ENCODE measurements at regions not wholly inside any gene's neighbourhood (a gene's known extent, or its start where the extent isn't known, plus 50 kb on each side); places are given as distances from the start of the nearest gene placed in this dataset.
"Not testable (repeated sequence)": the region's sequence is repeated elsewhere in the genome, so short reads cannot be mapped to it uniquely, and the experiment has no call there.

DNA sequence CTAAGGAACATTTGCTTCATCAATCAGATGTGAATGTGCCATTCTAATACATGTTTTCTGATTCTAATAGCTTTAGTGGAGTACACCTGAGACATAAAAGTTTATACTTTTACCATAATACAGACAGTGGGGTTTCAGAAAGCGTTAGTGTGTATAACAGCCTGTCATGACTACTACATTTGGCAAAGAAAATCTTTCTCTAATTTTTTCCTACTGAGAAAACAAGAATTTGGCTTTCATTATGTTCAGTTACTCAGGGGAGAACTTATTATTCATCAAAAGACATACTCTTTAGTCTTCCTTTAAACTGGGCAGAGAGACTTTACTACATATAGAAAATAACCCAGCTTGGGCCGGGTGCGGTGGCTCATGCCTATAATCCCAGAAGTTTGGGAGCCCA lies 104.9 kb downstream of the PCDH18 start:
- H3K4me1 Mint-ChIP-seq (ENCODE audit: low read depth), result no peaks in the 10 kb centered on the region

GRCh38 chr4:137425281-137425680 lies 107.0 kb downstream of the PCDH18 start:
- H3K36me3 Mint-ChIP-seq (ENCODE audit: low read depth), result no peaks in the 10 kb centered on the region
- H3K9me3 Mint-ChIP-seq, result peaks cover 8% of the 10 kb centered on the region
- intact Hi-C loops (cut with micrococcal nuclease), result no loop called here

More for the DNA sequence above, 104.9 kb downstream of the PCDH18 start:
- intact Hi-C loops (cut with micrococcal nuclease), result no loop called here
- H3K9me3 Mint-ChIP-seq, result no peaks in the 10 kb centered on the region
- no peak for DNase-seq (ENCODE audit: low spot score)
- H3K27ac Mint-ChIP-seq, result no peak overlapping the region
- H3K4me3 Mint-ChIP-seq, result no peak overlapping the region
- no peaks in the 10 kb centered on the region for H3K27me3 Mint-ChIP-seq (ENCODE audit: insufficient read depth)
- no peaks in the 10 kb centered on the region for H3K36me3 Mint-ChIP-seq (ENCODE audit: low read depth)

GRCh38 chr4:137422666-137423065 lies 109.6 kb downstream of the PCDH18 start:
- no peaks in the 10 kb centered on the region for H3K36me3 Mint-ChIP-seq (ENCODE audit: low read depth)
- intact Hi-C loops (cut with micrococcal nuclease), result no loop called here
- no peak for DNase-seq (ENCODE audit: low spot score)
- H3K27ac Mint-ChIP-seq, result no peak overlapping the region
- H3K27me3 Mint-ChIP-seq (ENCODE audit: insufficient read depth), result no peaks in the 10 kb centered on the region
- peaks cover 8% of the 10 kb centered on the region for H3K9me3 Mint-ChIP-seq
- no peak overlapping the region for H3K4me3 Mint-ChIP-seq
- no peaks in the 10 kb centered on the region for H3K4me1 Mint-ChIP-seq (ENCODE audit: low read depth)

More at GRCh38 chr4:137425281-137425680, 107.0 kb downstream of the PCDH18 start:
- H3K27ac Mint-ChIP-seq, result no peak overlapping the region
- no peak for DNase-seq (ENCODE audit: low spot score)
- H3K4me3 Mint-ChIP-seq, result no peak overlapping the region
- H3K27me3 Mint-ChIP-seq (ENCODE audit: insufficient read depth), result no peaks in the 10 kb centered on the region
- no peaks in the 10 kb centered on the region for H3K4me1 Mint-ChIP-seq (ENCODE audit: low read depth)

DNA sequence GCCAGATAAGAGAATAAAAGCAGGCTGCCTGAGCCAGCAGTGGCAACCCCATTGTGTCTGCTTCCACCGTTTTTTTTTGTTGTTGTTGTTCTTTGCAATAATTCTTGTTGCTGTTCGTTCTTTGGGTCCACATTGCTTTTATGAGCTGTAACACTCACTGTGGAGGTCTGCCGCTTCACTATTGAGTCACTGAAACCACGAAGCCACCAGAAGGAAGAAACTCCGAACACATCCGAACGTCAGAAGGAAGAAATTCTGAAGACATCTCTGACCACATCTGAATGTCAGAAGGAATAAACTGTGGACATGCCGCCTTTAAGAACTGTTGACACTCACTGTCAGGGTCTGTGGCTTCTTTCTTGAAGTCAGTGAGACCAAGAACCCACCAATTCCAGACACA lies 110.5 kb downstream of the PCDH18 start:
- no peak overlapping the region for H3K27ac Mint-ChIP-seq
- no peaks in the 10 kb centered on the region for H3K4me1 Mint-ChIP-seq (ENCODE audit: low read depth)
- intact Hi-C loops (cut with micrococcal nuclease), result no loop called here
- H3K4me3 Mint-ChIP-seq, result no peak overlapping the region
- no peaks in the 10 kb centered on the region for H3K27me3 Mint-ChIP-seq (ENCODE audit: insufficient read depth)
- peaks cover 8% of the 10 kb centered on the region for H3K9me3 Mint-ChIP-seq
- DNase-seq (ENCODE audit: low spot score), result no peak
- no peaks in the 10 kb centered on the region for H3K36me3 Mint-ChIP-seq (ENCODE audit: low read depth)

DNA sequence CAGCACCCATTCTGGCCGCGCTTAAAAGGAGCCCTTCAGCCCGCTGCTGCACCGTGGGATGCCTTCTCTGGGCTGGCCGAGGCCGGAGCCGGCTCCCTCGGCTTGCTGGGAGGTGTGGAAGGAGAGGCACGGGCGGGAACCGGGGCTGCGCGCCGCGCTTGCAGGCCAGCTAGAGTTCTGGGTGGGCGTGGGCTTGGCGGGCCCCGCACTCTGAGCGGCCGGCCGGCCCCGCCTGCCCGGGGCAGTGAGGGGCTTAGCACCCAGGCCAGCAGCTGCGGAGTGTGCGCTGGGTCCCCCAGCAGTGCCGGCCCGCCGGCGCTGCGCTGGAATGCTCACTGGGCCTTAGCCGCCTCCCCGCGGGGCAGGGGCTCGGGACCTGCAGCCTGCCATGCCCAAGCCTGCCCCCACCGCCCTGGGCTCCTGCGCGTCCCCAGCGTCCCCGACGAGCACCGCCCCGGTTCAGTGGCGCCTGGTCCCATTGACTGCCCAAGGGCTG lies 111.3 kb downstream of the PCDH18 start:
- no peaks in the 10 kb centered on the region for H3K36me3 Mint-ChIP-seq (ENCODE audit: low read depth)
- no peaks in the 10 kb centered on the region for H3K4me1 Mint-ChIP-seq (ENCODE audit: low read depth)
- DNase-seq (ENCODE audit: low spot score), result no peak
- H3K27me3 Mint-ChIP-seq (ENCODE audit: insufficient read depth), result no peaks in the 10 kb centered on the region
- peaks cover 8% of the 10 kb centered on the region for H3K9me3 Mint-ChIP-seq
- no peak overlapping the region for H3K4me3 Mint-ChIP-seq
- H3K27ac Mint-ChIP-seq, result no peak overlapping the region
- intact Hi-C loops (cut with micrococcal nuclease), result no loop called here

- no peaks in the 10 kb centered on the region for H3K4me1 Mint-ChIP-seq (ENCODE audit: low read depth)
- H3K9me3 Mint-ChIP-seq, result peaks cover 8% of the 10 kb centered on the region
- no peak for DNase-seq (ENCODE audit: low spot score)
Observed at GRCh38 chr4:137417676-137418075, 114.6 kb downstream of the PCDH18 start.

DNA sequence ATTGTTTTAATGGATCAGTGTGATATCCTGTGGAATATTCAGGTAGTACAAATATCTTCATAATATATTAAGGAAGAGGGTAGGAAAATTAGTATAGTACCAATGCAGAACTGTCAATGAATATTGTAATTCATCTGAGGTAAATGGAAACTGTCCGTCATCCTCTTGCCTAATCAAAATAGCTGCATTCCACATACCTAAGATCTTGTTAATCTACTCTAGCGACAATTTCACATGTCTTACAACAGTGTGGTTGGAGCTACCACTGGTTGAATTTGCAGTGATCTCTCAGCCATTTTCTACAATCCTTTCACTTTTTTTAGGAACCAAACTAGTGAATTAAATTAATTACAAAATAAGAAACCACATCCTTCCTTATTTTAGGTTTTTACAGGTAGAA lies 117.5 kb downstream of the PCDH18 start:
- intact Hi-C loops (cut with micrococcal nuclease), result no loop called here
- Mint-ChIP-seq H3K9me3 (no peaks in the 10 kb centered on the region), H3K27me3 (ENCODE audit: insufficient read depth) (no peaks in the 10 kb centered on the region), H3K4me3 (no peak overlapping the region), H3K27ac (no peak overlapping the region), H3K36me3 (ENCODE audit: low read depth) (no peaks in the 10 kb centered on the region), H3K4me1 (ENCODE audit: low read depth) (no peaks in the 10 kb centered on the region)
- no peak for DNase-seq (ENCODE audit: low spot score)

More at GRCh38 chr4:137417676-137418075, 114.6 kb downstream of the PCDH18 start:
- intact Hi-C loops (cut with micrococcal nuclease), result no loop called here
- Mint-ChIP-seq H3K27ac (no peak overlapping the region), H3K36me3 (ENCODE audit: low read depth) (no peaks in the 10 kb centered on the region), H3K4me3 (no peak overlapping the region), H3K27me3 (ENCODE audit: insufficient read depth) (no peaks in the 10 kb centered on the region)

DNA sequence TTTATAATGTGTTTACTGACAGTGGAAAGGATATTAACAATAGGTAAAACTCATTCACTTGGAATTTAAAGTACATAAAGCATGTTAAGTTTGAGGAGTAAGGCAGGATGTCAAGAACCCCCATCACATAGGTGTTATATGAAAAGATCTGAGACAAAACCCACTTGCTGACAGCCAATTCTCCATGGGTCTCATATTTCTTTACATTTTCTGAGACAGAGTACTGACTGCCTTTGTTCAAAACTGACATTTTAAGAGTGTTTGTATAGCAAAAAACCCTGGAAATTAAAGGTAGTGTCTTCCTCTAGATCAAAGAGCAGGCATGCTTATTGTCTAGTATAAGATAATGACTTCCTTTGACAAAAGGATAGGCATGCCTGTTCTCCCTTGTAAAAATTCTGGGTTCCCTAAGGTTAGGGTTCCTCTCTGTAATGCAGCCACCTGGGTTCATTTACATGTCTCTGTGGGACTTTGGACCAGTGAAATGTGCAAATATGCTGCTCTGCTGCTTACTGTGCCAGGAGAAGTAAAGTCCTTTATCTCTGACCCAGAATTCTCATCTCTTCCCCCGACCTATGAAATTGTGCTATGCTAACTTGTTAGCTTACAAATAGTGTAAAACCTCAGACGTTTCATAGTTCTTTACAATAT lies 123.6 kb downstream of the PCDH18 start:
- no peaks in the 10 kb centered on the region for H3K27me3 Mint-ChIP-seq (ENCODE audit: insufficient read depth)
- H3K4me1 Mint-ChIP-seq (ENCODE audit: low read depth), result no peaks in the 10 kb centered on the region
- H3K36me3 Mint-ChIP-seq (ENCODE audit: low read depth), result no peaks in the 10 kb centered on the region
- intact Hi-C loops (cut with micrococcal nuclease), result no loop called here
- no peak overlapping the region for H3K27ac Mint-ChIP-seq
- H3K4me3 Mint-ChIP-seq, result no peak overlapping the region
- H3K9me3 Mint-ChIP-seq, result no peaks in the 10 kb centered on the region
- no peak for DNase-seq (ENCODE audit: low spot score)

DNA sequence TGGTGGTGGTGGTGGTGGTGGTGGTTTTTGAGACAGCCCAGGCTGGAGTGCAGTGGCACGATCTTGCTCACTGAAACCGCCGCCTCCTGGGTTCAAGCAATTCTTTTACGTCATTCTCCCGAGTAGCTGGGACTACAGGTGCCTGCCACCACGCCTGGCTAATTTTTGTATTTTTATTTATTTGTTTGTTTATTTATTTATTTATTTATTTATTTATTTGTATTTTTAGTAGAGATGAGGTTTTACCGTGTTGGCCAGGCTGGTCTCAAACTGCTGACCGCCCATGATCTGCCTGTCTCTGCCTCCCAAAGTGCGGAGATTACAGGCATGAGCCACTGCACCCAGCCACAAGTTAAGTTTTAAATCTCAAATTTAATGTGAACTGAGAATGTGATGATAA lies 126.5 kb downstream of the PCDH18 start:
- intact Hi-C loops (cut with micrococcal nuclease); H3K36me3 Mint-ChIP-seq (ENCODE audit: low read depth); H3K27me3 Mint-ChIP-seq (ENCODE audit: insufficient read depth); H3K9me3 Mint-ChIP-seq; H3K4me3 Mint-ChIP-seq; DNase-seq (ENCODE audit: low spot score); H3K4me1 Mint-ChIP-seq (ENCODE audit: low read depth); H3K27ac Mint-ChIP-seq: not testable (repeated sequence)

GRCh38 chr4:137394018-137394417 lies 138.3 kb downstream of the PCDH18 start:
- Mint-ChIP-seq H3K4me3 (no peak overlapping the region), H3K36me3 (ENCODE audit: low read depth) (no peaks in the 10 kb centered on the region), H3K4me1 (ENCODE audit: low read depth) (no peaks in the 10 kb centered on the region), H3K27me3 (ENCODE audit: insufficient read depth) (no peaks in the 10 kb centered on the region), H3K9me3 (no peaks in the 10 kb centered on the region), H3K27ac (no peak overlapping the region)
- DNase-seq (ENCODE audit: low spot score), result no peak
- intact Hi-C loops (cut with micrococcal nuclease), result no loop called here

GRCh38 chr4:137393044-137393443 lies 139.2 kb downstream of the PCDH18 start:
- Mint-ChIP-seq H3K4me1 (ENCODE audit: low read depth) (no peaks in the 10 kb centered on the region), H3K4me3 (no peak overlapping the region), H3K27ac (no peak overlapping the region), H3K36me3 (ENCODE audit: low read depth) (no peaks in the 10 kb centered on the region), H3K27me3 (ENCODE audit: insufficient read depth) (no peaks in the 10 kb centered on the region), H3K9me3 (no peaks in the 10 kb centered on the region)
- intact Hi-C loops (cut with micrococcal nuclease), result no loop called here
- DNase-seq (ENCODE audit: low spot score), result no peak

DNA sequence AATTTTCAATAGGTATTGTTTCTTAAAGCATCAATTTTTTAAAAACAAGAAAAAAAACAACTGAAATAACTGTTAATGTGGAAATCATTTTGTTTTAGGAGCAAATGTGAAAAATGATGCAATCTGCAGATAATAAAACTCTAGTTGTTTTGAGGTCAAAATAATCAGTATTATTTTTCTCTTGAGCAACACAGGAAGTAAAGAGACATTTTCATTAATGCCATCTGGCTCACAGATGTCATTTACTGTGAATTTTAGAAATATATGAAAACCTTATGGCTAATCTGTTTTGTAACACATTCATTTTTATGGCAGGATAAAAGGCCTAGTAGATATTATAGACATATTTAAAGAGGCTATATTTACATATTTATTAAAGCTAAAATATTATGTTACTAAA lies 141.6 kb downstream of the PCDH18 start:
- Mint-ChIP-seq H3K4me1 (ENCODE audit: low read depth) (no peaks in the 10 kb centered on the region), H3K27me3 (ENCODE audit: insufficient read depth) (no peaks in the 10 kb centered on the region), H3K9me3 (no peaks in the 10 kb centered on the region), H3K4me3 (no peak overlapping the region), H3K36me3 (ENCODE audit: low read depth) (no peaks in the 10 kb centered on the region), H3K27ac (no peak overlapping the region)
- intact Hi-C loops (cut with micrococcal nuclease), result no loop called here
- no peak for DNase-seq (ENCODE audit: low spot score)

DNA sequence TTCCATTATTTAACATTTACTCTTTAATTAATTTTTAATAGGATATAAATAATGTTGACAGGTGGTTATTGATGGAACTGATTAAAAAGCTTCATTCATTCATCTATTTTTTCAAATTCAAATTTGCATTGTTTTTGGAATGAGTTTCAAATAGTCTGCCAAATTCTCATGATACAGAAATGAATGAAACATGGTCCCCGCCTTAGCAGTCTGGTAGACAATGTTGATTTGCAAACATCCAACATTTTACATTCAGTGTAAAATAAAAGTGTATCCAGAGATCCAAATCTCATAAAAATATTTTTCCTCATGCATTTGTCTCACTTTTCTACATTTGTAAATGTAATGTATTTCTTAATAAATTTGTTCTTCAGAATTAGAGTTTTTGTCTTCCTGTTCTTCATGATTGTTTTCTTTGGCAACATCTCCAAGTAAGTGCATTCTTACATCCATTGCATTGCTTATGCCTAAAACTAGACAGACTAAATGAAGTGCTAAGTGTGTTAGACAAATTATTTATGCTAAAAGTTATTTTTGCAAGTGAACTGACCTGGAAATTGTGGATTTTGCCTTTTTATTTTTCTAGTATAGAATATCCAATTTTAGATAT lies 142.3 kb downstream of the PCDH18 start:
- Mint-ChIP-seq H3K27me3 (ENCODE audit: insufficient read depth) (no peaks in the 10 kb centered on the region), H3K9me3 (no peaks in the 10 kb centered on the region), H3K36me3 (ENCODE audit: low read depth) (no peaks in the 10 kb centered on the region), H3K4me3 (no peak overlapping the region), H3K4me1 (ENCODE audit: low read depth) (no peaks in the 10 kb centered on the region), H3K27ac (no peak overlapping the region)
- intact Hi-C loops (cut with micrococcal nuclease), result no loop called here
- no peak for DNase-seq (ENCODE audit: low spot score)

Data from activated T-helper 1 cell treated with anti-CD3 and anti-CD28 coated beads, Interleukin-12 subunit alpha, Interleukin-12 subunit beta, Interleukin-2, Interleukin-4 antibody, amounts not matched to agents 30 ng/mL and 10 ng/mL and 1 ng/mL, durations not matched to agents 14 hours and 24 hours and 36 hours (primary cell).